ENCODE measurements at regions not wholly inside any gene's neighbourhood (a gene's known extent, or its start where the extent isn't known, plus 50 kb on each side); places are given as distances from the start of the nearest gene placed in this dataset.

- TF ChIP-seq EZH2phosphoT487 (IDR thresholded peaks at IDR 0.05; ENCODE audit: low read length) = no peak
- TF ChIP-seq EZH2 (optimal IDR thresholded peaks at IDR 0.05; ENCODE audit: low read depth, low read length) = no peak
Observed at GRCh38 chr7:12091231-12091630, 119.9 kb upstream of the TMEM106B start.

Data from MM.1S (cell line).